ENCODE measurements at regions not wholly inside any gene's neighbourhood (a gene's known extent, or its start where the extent isn't known, plus 50 kb on each side); places are given as distances from the start of the nearest gene placed in this dataset.

- DNase-seq: no peak
- Histone ChIP-seq H3K27me3 (no peaks in the 10 kb centered on the region), H3K9me3 (no peaks in the 10 kb centered on the region), H3K36me3 (no peaks in the 10 kb centered on the region), H3K27ac (no peak overlapping the region), H3K4me1 (peaks cover 0 to 9% of the 10 kb centered on the region in 2 donors), H3K4me3 (replicated peaks in 1 of 3) (no peak overlapping the region)
- WGBS, 2 donors: 89% methylated on average over 3 of the region's 3 CpGs
- TF ChIP-seq CTCF (IDR thresholded peaks at IDR 0.05) (no peak), POLR2A (IDR thresholded peaks at IDR 0.05) (no peak)
- intact Hi-C loops (cut with DNase I): no loop called here
These were observed 360.1 kb downstream of the TNS3 start for GRCh38 chr7:47221826-47222225.

GRCh38 chr7:47218378-47219176 is 363.3 kb downstream of the TNS3 start:
- TF ChIP-seq POLR2A (IDR thresholded peaks at IDR 0.05): no peak
- TF ChIP-seq CTCF (IDR thresholded peaks at IDR 0.05): no peak
- no peak for DNase-seq
- WGBS, 2 donors: 87 to 90% methylated on average over 9 of the region's 9 CpGs
- Histone ChIP-seq H3K9me3 (no peaks in the 10 kb centered on the region), H3K4me3 (replicated peaks in 1 of 3) (no peak overlapping the region), H3K36me3 (no peaks in the 10 kb centered on the region), H3K27ac (no peak overlapping the region), H3K27me3 (no peaks in the 10 kb centered on the region), H3K4me1 (peaks cover 0 to 9% of the 10 kb centered on the region in 2 donors)
- intact Hi-C loops (cut with DNase I): no loop called here

GRCh38 chr7:47217570-47218360 is 364.1 kb downstream of the TNS3 start:
- no peaks in the 10 kb centered on the region for H3K36me3 ChIP-seq
- no peak overlapping the region for H3K27ac ChIP-seq
- H3K4me1 ChIP-seq: peaks cover 0 to 9% of the 10 kb centered on the region in 2 donors
- DNase-seq: no peak
- no peaks in the 10 kb centered on the region for H3K27me3 ChIP-seq
- WGBS, 2 donors: 87 to 89% methylated on average over 7 of the region's 7 CpGs
- H3K9me3 ChIP-seq: no peaks in the 10 kb centered on the region
- intact Hi-C loops (cut with DNase I): no loop called here
- no peak overlapping the region for H3K4me3 ChIP-seq (replicated peaks in 1 of 3)
- TF ChIP-seq CTCF (IDR thresholded peaks at IDR 0.05) (no peak), POLR2A (IDR thresholded peaks at IDR 0.05) (no peak)

- H3K27ac ChIP-seq: no peak overlapping the region
- H3K27me3 ChIP-seq: no peaks in the 10 kb centered on the region
- WGBS, 2 donors: 84 to 87% methylated on average over 3 of the region's 3 CpGs
- H3K4me1 ChIP-seq: peaks cover 2 to 11% of the 10 kb centered on the region in 2 donors
- TF ChIP-seq POLR2A (IDR thresholded peaks at IDR 0.05) (no peak), CTCF (IDR thresholded peaks at IDR 0.05) (no peak)
- no peaks in the 10 kb centered on the region for H3K9me3 ChIP-seq
- intact Hi-C loops (cut with DNase I): no loop called here
- no peak overlapping the region for H3K4me3 ChIP-seq (replicated peaks in 1 of 3)
- no peaks in the 10 kb centered on the region for H3K36me3 ChIP-seq
- no peak for DNase-seq
These were observed 364.8 kb downstream of the TNS3 start for GRCh38 chr7:47217086-47217485.

GRCh38 chr7:47216439-47216838 is 365.5 kb downstream of the TNS3 start:
- intact Hi-C loops (cut with DNase I): no loop called here
- whole genome bisulfite sequencing, 2 donors: 93 to 96% methylated on average over 3 of the region's 3 CpGs

More at GRCh38 chr7:47216439-47216838, 365.5 kb downstream of the TNS3 start:
- Histone ChIP-seq H3K27ac (no peak overlapping the region), H3K4me1 (peaks cover 8 to 17% of the 10 kb centered on the region in 2 donors), H3K4me3 (replicated peaks in 1 of 3) (no peak overlapping the region), H3K9me3 (no peaks in the 10 kb centered on the region), H3K36me3 (no peaks in the 10 kb centered on the region), H3K27me3 (no peaks in the 10 kb centered on the region)
- DNase-seq: no peak
- TF ChIP-seq POLR2A (IDR thresholded peaks at IDR 0.05) (no peak), CTCF (IDR thresholded peaks at IDR 0.05) (no peak)

Data from thyroid gland (tissue), 4 donors.